GM21723 (cell line): ENCODE measurements at regions not wholly inside any gene's neighbourhood (a gene's known extent, or its start where the extent isn't known, plus 50 kb on each side); places are given as distances from the start of the nearest gene placed in this dataset.
A peak's percentile ranks its signal among the peaks of the same experiment; 100 is the strongest.
"Not testable (repeated sequence)": the region's sequence is repeated elsewhere in the genome, so short reads cannot be mapped to it uniquely, and the experiment has no call there.

Experiments used
- ATAC-seq: cut with Tn5 transposase; IDR thresholded peaks from one replicate; pipeline ENCODE4 v1.9.1; 2021; ENCODE audit warnings: mild to moderate bottlenecking, moderate library complexity; ENCODE audit not compliant: unreplicated experiment

- ATAC-seq, result no peak
Measured at GRCh38 chr9:73056245-73056644, 95.4 kb upstream of the ANXA1 start.

- no peak for ATAC-seq
Measured at GRCh38 chr9:73054091-73054490, 97.6 kb upstream of the ANXA1 start.

GRCh38 chr9:73053543-73053942 lies 98.1 kb upstream of the ANXA1 start:
- ATAC-seq, result no peak

- no peak for ATAC-seq
Measured at GRCh38 chr9:73050887-73051550, 98.2 kb upstream of the ALDH1A1 start.

GRCh38 chr9:73050065-73050816 lies 97.4 kb upstream of the ALDH1A1 start:
- ATAC-seq, result no peak

- no peak for ATAC-seq
Measured at GRCh38 chr9:73049280-73049679, 96.4 kb upstream of the ALDH1A1 start.

GRCh38 chr9:73046769-73047168 lies 93.9 kb upstream of the ALDH1A1 start:
- ATAC-seq, result no peak

GRCh38 chr9:73044776-73045175 lies 91.9 kb upstream of the ALDH1A1 start:
- ATAC-seq, result not testable (repeated sequence)

GRCh38 chr9:73042155-73042554 lies 89.3 kb upstream of the ALDH1A1 start:
- ATAC-seq, result no peak

- no peak for ATAC-seq
Measured at GRCh38 chr9:73039271-73040263, 86.7 kb upstream of the ALDH1A1 start.

GRCh38 chr9:73038613-73039012 lies 85.8 kb upstream of the ALDH1A1 start:
- no peak for ATAC-seq

- ATAC-seq, result no peak
Measured at GRCh38 chr9:73038089-73038509, 85.2 kb upstream of the ALDH1A1 start.

GRCh38 chr9:73037613-73038012 lies 84.8 kb upstream of the ALDH1A1 start:
- ATAC-seq, result no peak

- no peak for ATAC-seq
Measured at GRCh38 chr9:73034962-73035361, 82.1 kb upstream of the ALDH1A1 start.

GRCh38 chr9:73031350-73031749 lies 78.5 kb upstream of the ALDH1A1 start:
- no peak for ATAC-seq

- no peak for ATAC-seq
Measured at GRCh38 chr9:73030370-73031030, 77.6 kb upstream of the ALDH1A1 start.

- no peak for ATAC-seq
Measured at GRCh38 chr9:73029346-73029745, 76.5 kb upstream of the ALDH1A1 start.

GRCh38 chr9:73026375-73026774 lies 73.5 kb upstream of the ALDH1A1 start:
- ATAC-seq, result peak; percentile 52

GRCh38 chr9:73024601-73025034 lies 71.8 kb upstream of the ALDH1A1 start:
- no peak for ATAC-seq

- ATAC-seq, result peak; percentile 68
Measured at GRCh38 chr9:73023025-73023541, 70.2 kb upstream of the ALDH1A1 start.
